ENCODE measurements at regions not wholly inside any gene's neighbourhood (a gene's known extent, or its start where the extent isn't known, plus 50 kb on each side); places are given as distances from the start of the nearest gene placed in this dataset.

- no peak for TF ChIP-seq POLR2A (IDR thresholded peaks at IDR 0.05)
- no peak for TF ChIP-seq CTCF (IDR thresholded peaks at IDR 0.05)
- no peak for TF ChIP-seq POLR2AphosphoS5 (IDR thresholded peaks at IDR 0.05)
- no peak for TF ChIP-seq EP300 (IDR thresholded peaks at IDR 0.05)
- no peak for ATAC-seq (ENCODE audit: low FRiP score in 2 of 2)
Measured at GRCh38 chr11:80886684-80887083, 1445.9 kb upstream of the TENM4 start.

GRCh38 chr11:80873310-80873999, 1432.6 kb upstream of the TENM4 start:
- H3K27me3 ChIP-seq: no peaks in the 10 kb centered on the region
- no peaks in the 10 kb centered on the region for H3K4me1 ChIP-seq
- ATAC-seq (ENCODE audit: low FRiP score in 2 of 2) (no peak), DNase-seq (no peak)
- no peaks in the 10 kb centered on the region for H3K9me3 ChIP-seq
- H3K27ac ChIP-seq: no peak overlapping the region
- TF ChIP-seq POLR2A (IDR thresholded peaks at IDR 0.05): no peak
- TF ChIP-seq EP300 (IDR thresholded peaks at IDR 0.05): no peak
- TF ChIP-seq POLR2AphosphoS5 (IDR thresholded peaks at IDR 0.05): no peak
- TF ChIP-seq CTCF (IDR thresholded peaks at IDR 0.05): no peak
- H3K4me3 ChIP-seq: no peak overlapping the region
- H3K36me3 ChIP-seq: no peaks in the 10 kb centered on the region
- WGBS, 2 donors: 56 to 58% methylated on average over 6 of the region's 6 CpGs

More at GRCh38 chr11:80886684-80887083, 1445.9 kb upstream of the TENM4 start:
- H3K36me3 ChIP-seq: no peaks in the 10 kb centered on the region
- H3K9me3 ChIP-seq: no peaks in the 10 kb centered on the region
- H3K27ac ChIP-seq: no peak overlapping the region
- H3K4me3 ChIP-seq: no peak overlapping the region
- no peak for DNase-seq
- H3K27me3 ChIP-seq: no peaks in the 10 kb centered on the region
- no peaks in the 10 kb centered on the region for H3K4me1 ChIP-seq

DNA sequence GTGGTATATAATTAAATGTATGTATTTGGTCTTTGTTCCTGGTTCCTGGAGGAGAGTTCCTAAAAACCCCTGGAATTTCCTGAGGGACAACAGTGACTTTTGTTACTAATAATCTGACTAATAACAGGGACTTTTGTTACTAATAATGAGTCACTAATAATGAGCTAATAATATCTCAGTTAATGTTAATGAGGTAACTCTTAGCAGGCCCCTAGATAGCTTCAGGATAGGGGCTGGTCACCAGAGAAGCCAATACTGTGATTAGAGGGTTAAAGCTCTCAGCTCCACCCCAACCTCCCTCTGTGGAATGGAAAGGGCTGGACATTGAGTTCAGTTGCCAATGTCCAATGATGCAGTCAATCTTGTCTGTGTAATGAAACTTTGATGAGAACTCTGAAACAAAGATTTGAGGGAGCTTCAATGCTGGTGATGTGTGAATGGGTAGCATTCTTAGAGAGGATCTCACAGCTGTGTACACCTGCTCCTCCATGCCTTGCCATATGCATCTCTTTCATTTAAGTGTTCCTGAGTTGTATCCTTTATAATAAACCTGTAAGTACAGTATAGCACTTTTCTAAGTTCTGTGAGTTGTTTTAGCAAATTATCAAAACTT, 1431.4 kb upstream of the TENM4 start:
- TF ChIP-seq POLR2A (IDR thresholded peaks at IDR 0.05) (no peak), CTCF (IDR thresholded peaks at IDR 0.05) (no peak), POLR2AphosphoS5 (IDR thresholded peaks at IDR 0.05) (no peak), EP300 (IDR thresholded peaks at IDR 0.05) (no peak)
- Histone ChIP-seq H3K4me1 (no peaks in the 10 kb centered on the region), H3K27ac (no peak overlapping the region), H3K4me3 (no peak overlapping the region), H3K27me3 (no peaks in the 10 kb centered on the region), H3K36me3 (no peaks in the 10 kb centered on the region), H3K9me3 (no peaks in the 10 kb centered on the region)
- ATAC-seq (ENCODE audit: low FRiP score in 2 of 2) (no peak), DNase-seq (no peak)

DNA sequence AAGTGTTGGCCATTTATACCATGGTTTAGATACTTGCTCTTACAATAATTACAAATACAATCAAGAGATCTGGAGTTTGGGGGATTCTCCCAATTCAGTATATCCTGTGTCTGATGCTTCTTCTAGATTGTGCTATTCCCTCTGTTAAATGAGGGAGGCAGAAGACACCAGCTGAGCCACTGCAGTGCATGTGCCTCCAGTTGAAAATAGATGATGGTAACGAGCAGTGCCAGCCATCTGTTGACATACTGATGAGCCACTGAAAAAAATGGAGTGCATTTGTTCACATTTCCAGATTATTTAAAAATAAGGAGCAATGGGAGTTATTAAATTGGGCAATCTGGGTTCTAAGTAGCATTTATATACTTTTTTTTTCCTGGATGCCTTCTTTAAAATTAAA, 1428.0 kb upstream of the TENM4 start:
- H3K27ac ChIP-seq: no peak overlapping the region
- no peak for DNase-seq
- H3K4me1 ChIP-seq: no peaks in the 10 kb centered on the region
- H3K9me3 ChIP-seq: no peaks in the 10 kb centered on the region
- no peak overlapping the region for H3K4me3 ChIP-seq
- ATAC-seq (ENCODE audit: low FRiP score in 2 of 2): no peak
- no peaks in the 10 kb centered on the region for H3K27me3 ChIP-seq
- TF ChIP-seq EP300 (IDR thresholded peaks at IDR 0.05) (no peak), POLR2AphosphoS5 (IDR thresholded peaks at IDR 0.05) (no peak), CTCF (IDR thresholded peaks at IDR 0.05) (no peak), POLR2A (IDR thresholded peaks at IDR 0.05) (no peak)
- H3K36me3 ChIP-seq: no peaks in the 10 kb centered on the region
- WGBS, 2 donors: 53 to 63% methylated on average over 1 of the region's 1 CpG

DNA sequence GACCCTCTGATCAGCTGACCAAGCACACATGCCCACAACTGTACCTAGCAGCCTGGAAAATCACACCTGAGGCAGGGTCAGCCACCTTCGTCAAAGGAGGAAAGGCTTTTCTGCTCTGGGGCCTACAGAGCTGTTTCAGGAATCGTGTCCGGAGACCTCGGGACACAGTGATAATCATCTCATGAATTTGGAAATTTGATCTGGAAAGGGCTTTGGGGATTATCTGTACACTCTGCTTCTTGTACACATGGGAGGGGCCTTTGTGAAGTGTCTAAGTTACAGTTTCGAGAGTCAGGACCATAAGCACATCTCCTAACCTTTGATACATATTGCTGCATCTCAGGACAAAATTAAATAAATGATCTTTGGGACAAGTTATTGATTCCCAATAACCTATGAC, 1421.2 kb upstream of the TENM4 start:
- no peaks in the 10 kb centered on the region for H3K36me3 ChIP-seq
- H3K4me1 ChIP-seq: no peaks in the 10 kb centered on the region
- 83 to 89% methylated on average over 3 to 5 of the region's 5 CpGs for WGBS, 2 donors
- TF ChIP-seq POLR2A (IDR thresholded peaks at IDR 0.05): no peak
- TF ChIP-seq POLR2AphosphoS5 (IDR thresholded peaks at IDR 0.05): no peak
- TF ChIP-seq EP300 (IDR thresholded peaks at IDR 0.05): no peak
- TF ChIP-seq CTCF (IDR thresholded peaks at IDR 0.05): no peak
- H3K27me3 ChIP-seq: no peaks in the 10 kb centered on the region
- H3K27ac ChIP-seq: no peak overlapping the region
- H3K4me3 ChIP-seq: no peak overlapping the region
- no peaks in the 10 kb centered on the region for H3K9me3 ChIP-seq
- DNase-seq (no peak), ATAC-seq (ENCODE audit: low FRiP score in 2 of 2) (no peak)
